ENCODE measurements at regions not wholly inside any gene's neighbourhood (a gene's known extent, or its start where the extent isn't known, plus 50 kb on each side); places are given as distances from the start of the nearest gene placed in this dataset.

GRCh38 chr20:55097621-55098020 lies 622.2 kb downstream of the DOK5 start:
- TF ChIP-seq CTCF (IDR thresholded peaks at IDR 0.05) = no peak
- no peak for TF ChIP-seq POLR2A (IDR thresholded peaks at IDR 0.05)
- no peak for TF ChIP-seq POLR2AphosphoS5 (IDR thresholded peaks at IDR 0.05)

Measured in prostate gland (tissue), 2 donors.